NCI-H128 (cell line): ENCODE measurements at regions not wholly inside any gene's neighbourhood (a gene's known extent, or its start where the extent isn't known, plus 50 kb on each side); places are given as distances from the start of the nearest gene placed in this dataset.
"Not testable (repeated sequence)": the region's sequence is repeated elsewhere in the genome, so short reads cannot be mapped to it uniquely, and the experiment has no call there.

Experiments
- DNase-seq: peaks from one replicate; lab custom pipeline; 2025; ENCODE audit not compliant: unreplicated experiment; lab: John Stamatoyannopoulos, UW

DNA sequence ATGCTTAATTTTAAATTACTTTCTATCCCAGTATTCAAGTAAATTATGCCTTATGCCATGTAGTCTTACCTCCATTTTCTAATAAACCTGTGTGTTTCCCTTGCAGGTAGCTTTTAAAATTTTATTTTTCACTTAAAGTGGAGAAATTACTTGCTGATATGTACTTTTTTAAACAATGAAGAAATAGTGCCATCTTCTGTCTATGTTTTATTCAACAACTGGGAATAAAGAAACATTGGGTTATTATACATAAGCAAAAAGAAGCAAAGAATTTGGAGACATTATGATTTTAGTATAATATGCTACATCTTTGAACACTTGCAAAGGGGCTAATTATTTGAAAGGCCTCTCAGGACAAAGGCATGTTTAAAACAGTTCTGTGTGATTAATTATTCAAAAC, 1912.9 kb downstream of the MRPL39 start:
- DNase-seq, result no peak

DNA sequence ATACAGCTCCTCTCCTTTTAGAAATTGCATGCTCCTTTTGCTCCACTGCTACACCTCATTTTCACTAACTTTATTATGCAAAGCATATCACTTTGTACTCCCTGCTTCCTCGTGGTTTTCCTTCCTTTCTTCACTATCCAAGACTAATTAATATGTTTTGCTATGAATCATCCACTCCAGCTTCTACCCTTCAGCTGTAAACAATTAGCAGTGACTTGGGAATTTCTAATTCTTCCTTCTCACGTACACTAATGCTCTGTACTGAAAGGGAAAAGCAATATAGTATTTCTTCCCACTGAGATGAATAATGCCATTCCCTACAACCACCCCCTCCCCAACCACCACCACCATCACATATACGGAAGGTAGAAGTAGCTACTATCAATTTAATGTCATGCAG, 1917.0 kb downstream of the MRPL39 start:
- DNase-seq, result no peak

DNA sequence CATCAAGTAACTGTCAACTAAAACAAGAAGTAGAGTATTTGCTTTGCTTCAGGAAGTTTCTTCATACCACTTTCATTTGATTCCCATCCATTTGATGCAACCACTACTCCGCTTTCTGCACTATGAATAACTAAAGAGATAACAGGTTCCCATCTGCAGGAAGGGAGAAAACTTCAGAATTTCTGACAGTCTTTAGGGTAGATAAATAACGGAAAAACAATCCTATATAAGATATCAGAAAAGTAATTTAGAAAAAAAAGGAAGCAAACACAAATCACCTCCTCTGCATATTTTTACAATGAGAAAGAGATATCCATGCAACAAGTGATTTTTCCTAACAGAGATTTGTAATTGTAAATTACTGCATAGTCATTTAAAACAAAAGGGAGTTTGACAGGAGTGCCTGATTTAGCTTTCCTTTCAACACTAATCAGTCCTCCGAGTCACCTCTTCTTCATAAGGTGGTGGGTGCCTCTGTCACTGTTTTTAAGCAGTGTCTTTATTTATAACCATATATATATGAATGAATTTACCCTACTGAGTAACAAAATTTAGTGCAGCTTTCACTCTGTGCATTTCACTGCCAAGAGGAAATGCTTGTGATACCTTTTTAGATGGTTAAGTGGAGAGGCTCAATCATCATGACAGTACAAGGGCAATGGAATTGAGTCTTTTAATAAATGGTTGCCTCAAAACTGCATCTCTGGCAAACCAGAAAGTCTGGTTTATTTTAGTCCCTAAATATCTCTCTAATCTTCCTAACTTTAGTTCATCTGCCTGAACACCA, 1920.4 kb downstream of the MRPL39 start:
- DNase-seq, result no peak

DNA sequence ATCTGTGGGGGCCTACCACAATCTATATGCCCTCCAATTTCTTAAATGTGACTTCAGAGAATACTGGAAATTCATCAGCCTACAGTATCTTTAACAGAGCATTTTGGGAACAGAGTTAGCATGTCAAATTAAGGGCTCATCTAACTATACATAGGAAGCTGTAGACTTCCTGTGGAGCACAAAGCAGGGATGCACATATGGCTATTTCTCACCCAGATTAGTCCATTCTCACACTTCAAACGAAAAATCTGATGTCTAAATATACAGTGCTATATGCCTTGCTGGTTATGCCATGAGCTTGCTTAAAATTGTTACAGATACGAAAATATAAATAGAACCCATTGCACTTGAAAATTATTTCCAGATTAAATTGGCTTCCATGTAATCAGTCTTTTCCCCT, 1922.8 kb downstream of the MRPL39 start:
- no peak for DNase-seq

DNA sequence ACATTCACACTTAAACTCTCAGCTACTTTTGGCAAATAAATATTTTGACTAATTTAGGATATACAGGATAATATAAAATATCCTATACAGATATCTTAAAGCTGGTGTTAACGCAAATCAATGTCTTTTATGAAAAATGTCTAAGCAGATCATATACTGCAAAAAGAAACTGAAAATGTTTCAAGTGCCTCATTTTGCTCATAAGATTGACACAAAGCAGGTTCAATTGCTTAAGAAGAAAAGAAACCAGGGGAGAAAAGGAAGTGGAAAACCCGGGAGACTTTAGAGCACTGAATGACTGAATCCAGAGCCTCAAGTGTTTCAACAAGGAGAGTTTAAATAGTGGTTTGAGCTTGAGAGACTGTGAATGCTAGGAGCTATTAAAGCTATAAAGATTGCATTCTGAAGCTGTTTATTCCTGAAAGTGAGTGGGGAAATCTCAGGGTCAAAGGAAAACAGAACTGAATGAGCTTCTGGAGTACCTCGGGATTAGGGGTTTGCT, 1943.0 kb downstream of the MRPL39 start:
- no peak for DNase-seq

DNA sequence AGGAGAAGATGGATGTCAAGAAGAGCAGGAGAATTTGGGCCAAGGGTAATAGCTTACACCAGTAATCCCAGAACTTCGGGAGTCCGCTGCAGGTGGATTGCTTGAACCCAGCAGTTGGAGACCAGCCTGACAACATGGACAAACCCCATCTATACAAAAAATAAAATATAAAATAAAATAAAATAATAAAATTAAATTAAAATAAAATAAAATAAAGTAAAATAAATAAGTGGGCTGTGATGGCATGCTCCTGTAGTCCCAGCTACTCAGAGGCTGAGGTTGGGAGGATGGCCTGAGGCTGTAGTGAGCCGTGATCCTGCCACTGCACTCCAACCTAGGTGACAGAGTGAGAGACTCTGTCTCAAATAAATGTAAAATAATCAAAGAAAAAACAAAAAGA, 1946.7 kb downstream of the MRPL39 start:
- no peak for DNase-seq

DNA sequence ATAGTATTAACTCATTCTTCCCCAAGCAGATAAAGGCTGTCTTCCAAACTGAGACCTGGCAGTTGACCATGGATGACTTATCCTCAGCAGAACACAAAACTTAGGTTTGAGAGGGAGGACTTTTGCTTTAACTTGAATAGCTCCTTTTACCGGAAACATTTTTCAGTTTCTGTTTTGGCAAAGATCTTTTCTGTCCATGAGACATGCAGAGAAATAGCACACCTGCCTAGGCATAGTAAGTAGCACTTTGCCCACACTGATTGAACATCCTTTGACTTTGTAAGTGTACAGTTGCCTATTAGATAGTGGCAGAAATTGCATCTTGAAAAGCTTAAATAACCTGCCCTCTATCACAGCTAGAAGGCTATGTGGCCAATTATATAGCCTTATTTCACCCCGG, 1962.5 kb downstream of the MRPL39 start:
- no peak for DNase-seq

DNA sequence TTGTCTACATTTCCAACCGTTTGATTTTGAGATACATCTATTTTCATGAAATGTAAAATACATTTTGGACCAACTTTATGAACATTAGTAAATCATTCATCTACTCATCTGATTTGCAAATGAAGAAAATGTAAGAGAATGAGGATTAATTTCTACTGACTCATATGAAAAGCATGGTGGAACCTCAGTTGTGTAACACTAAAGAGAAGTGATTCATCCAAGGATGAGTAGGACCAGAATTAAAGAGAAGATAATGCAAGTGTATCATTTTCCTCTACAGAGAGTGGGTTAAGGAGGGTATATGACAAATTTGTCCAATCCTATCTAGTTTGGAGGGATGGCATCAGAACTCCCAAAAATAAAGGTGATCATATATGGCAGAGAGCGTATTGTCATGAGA, 1967.6 kb downstream of the MRPL39 start:
- no peak for DNase-seq

DNA sequence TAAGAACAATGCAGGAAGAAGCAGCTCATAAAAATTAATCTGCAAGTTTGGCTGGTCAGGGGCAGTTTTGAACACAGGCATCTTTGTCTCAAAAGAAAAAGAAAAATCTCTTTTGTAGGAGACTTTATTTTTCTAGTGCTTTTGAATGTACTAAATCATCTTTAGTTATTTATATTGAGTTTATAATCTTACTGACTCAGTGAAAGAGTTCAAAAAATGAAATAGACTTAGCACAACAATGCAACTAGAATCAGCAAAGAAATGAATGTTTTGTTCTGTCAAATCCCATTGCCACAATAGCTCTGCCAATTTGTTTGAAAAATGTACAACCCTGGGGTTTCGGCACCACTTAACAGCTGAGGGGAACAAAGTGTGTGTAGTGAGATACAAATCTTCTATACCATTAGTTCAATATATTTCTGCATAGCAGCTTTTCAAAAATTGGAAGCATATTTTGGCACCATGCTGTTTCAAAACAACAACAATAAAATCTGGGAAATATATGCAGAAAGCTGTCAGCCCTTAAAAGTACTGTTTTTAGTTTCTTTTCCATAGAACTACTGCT, 1969.1 kb downstream of the MRPL39 start:
- no peak for DNase-seq

DNA sequence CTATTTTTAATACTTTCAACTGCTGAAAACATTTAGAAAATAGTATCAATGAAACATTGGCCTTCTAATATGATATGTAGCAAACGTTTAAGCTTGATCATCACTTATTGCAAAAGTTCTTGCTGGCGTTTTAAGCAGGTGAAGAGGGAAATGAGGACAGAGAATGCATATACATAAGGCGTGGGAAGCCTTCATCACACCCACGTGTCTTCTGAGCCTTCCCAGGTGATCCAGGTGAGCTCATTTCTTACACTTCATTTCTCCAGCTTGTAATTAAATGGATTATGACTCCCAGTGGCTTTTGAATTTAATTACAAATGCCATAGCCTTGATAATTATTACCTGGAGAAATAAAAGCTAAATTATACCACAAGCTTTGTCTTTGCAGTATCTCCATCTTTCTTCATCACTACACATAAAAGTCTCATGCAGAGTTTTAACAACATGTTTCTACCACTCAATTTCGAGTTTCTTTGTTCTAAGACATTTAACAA, 1973.8 kb downstream of the MRPL39 start:
- no peak for DNase-seq

DNA sequence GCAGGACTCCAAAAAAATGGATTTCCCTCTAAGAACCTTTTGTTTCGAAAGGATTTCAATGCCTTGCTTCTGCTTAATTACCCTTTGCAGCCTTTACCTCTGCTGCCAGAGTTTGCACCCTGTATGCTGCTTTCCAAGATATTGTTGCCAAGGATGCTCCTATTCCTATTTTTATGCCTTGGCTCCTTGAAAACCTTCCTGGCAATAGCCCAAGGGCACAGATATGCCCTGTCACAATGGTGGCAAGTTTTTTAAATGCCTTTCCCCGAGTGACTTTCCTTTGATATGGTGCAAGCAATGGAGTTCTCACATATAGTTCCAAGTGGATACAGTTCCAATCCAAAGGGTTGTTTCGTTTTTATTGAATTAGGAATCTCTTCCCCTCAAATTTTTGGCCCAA, 1983.0 kb downstream of the MRPL39 start:
- no peak for DNase-seq

DNA sequence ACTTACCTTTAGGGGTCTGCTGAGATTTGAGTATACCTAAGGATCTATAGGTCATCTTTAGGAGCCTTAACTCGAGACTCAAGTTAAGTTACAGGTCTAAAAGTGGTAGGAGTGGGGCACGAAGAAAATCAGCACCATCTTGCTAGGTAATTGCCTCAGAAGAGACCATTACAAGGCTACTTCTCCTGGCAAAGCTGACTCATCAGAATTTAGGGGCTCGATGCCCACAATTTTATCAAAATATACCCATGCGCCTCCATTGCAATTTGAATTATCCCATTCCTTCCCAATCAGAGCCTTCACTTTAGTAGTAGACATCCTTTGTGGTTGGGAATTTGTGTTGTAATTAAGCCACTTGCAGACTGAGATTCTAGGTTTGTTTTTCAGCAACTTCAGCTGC, 1994.3 kb downstream of the MRPL39 start:
- DNase-seq, result no peak

DNA sequence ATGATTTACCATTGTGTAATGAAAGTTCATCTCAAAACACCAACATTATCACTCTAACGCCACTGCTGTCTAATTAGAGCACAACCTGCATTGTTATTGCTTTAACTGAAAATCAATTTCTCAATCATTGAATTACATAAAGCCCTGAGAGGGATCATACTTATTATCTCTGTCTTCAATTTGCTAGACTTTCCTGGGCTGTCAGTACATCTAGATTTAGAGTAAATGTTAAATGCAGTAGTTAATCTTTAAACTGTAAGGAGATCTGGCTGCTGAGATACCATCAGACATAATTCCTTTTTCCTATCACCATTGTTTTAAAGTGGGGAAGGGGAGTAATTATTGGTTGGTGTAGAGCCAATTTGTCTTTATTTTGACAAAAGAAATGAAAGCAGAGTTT, 1995.1 kb downstream of the MRPL39 start:
- DNase-seq, result no peak

DNA sequence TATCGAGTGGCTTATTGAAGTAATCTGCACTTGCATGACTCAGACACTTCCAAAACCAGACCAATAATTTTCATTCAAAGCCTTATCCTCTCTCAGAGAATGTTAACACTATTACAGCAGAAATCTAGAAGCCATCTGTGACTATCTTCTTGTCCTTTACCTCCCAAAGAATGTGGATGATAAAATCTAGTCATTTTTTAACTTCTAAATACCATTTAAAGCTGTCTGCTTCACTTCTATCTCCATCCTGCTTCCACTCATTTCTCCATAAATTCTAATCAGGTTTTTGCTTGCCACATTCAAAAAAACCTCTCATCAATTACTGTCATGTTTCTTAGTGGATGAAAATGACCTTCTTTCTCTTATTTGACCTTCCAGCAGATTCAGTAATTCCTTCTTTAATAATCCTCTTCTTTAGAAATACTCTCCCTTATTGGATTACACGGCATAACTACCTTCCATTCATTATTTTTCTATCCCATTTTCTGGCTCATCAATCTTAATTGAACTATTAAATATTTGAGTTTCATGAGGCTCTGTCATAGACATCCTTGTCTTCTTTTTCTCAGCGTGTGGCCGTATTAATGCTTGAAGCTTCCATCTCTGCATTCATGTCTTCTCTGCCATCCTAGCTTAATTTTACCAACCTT, 1999.4 kb downstream of the MRPL39 start:
- no peak for DNase-seq

DNA sequence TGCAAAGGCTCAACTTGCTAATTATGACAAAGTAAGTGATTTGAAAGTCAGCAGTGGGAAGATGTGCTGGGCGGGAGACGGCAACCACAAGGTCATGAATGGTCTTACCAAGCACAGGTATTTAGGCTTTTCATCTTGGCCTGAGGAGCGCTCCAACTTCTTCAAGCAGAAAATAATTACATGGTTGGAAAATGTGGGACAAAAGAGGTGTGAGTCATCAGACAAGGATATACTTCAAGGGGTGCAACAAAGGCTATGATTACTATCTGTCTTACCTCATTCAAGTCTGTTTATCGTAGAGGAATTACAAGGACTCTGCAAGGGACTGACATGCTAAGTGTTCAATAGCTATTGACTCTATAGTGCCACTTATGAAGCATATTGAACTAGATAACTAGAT, 2005.7 kb downstream of the MRPL39 start:
- DNase-seq, result no peak

DNA sequence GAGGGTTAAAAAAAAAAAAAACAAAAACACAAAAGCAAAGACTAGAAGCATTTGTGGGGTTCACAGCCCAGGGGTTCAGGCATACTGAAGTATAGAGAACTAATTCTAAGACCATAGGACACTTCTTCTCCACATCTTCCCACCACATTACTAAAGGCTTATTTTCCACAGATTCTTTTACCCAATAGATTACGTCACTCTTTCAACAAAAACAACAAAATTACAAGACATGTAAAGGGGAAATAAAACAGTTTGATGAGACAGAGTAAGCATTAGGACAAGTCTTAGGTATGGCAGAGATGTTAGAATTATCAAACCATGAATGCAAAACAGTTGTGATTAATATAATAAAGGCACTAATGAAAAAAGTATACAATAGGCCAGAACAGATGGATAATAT, 2013.7 kb downstream of the MRPL39 start:
- no peak for DNase-seq

DNA sequence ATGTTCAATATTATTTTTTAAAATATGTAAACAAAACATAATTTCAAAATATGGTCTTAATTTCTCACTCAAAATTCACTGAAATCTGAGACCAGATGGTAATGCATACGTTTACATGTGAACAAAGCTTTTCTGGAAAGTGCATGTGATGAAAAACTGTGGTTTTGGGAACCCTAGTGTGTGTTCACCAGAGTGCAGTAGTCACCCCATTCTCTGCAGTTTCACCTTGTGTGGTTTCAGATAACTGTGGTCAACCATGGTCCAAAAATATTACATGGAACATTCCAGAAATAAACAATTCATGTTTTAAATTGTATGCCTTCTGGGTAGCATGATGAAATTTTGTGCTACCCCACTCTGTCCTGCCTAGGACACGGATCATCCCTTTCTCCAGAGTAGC, 2021.9 kb downstream of the MRPL39 start:
- no peak for DNase-seq

DNA sequence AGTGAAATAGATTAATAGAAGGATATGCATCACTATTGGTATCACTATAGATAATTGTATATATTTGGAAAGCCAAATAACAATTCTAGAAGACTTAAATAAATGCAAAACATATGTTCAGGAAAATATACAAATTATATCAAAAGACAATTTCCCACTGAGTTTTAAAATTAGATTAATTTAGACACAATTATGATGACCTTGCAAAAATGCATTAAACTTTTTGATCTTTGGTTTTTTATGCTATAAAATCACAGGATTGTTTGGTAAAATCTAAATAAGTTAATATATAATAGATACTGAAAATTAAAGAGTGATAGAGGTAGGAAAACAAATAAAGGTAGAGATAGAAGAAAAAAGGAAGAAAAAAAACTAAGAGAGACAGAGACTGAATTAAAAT, 2027.7 kb downstream of the MRPL39 start:
- no peak for DNase-seq

DNA sequence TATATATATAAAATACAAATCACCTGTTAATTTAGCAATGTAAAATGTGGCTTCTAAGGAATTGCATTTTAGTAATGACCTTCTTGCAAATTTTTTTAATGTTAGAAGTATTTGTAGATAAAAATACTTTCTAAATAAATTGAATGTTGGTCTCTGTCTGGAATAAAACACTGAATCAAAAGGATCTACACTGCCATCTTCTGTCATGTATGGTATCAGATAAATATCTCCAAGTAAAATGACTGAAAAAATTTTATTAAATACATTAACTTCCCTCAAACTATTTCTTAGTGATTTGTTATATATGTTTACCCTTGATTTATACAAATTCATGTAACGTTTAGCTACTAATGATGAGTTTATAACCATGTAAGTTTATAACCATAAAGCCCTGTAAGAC, 2029.3 kb downstream of the MRPL39 start:
- DNase-seq, result no peak

DNA sequence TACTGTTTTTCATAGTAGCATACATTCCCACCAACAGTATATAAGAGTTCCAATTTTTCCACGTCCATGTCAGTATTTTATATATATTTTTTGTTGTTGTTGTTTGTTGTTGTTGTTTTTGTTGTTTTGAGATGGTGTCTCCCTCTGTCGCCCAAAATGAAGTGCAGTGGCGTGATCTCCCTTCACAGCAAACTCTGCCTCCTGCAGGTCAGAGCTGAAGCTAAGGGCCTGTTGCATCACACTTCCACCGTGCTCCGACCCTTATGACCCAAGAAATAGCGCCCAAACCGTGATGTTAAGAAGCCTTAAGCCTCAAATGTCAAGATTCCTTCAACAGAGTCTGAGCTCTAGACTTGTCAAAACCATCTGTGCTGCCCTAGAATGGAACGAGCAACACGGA, 2032.3 kb downstream of the MRPL39 start:
- DNase-seq, result no peak

DNA sequence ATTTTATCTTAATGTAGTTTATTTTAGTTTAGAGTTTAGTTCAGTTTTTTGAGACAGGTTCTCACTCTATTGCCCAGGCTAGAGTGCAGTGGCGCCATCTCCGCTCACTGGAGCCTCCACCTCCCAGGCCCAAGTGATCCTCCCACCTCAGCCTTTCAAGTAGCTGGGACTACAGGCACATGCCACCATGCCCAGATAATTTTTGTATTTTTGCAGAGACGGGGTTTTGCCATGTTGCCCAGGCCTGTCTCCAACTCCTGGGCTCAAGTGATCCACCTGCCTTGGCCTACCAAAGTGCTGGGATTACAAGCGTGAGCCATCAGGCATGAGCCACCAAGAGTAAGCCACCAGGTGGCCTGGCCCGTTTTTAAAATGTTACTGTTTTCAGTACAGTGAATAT, 2058.4 kb downstream of the MRPL39 start:
- not testable (repeated sequence) for DNase-seq

DNA sequence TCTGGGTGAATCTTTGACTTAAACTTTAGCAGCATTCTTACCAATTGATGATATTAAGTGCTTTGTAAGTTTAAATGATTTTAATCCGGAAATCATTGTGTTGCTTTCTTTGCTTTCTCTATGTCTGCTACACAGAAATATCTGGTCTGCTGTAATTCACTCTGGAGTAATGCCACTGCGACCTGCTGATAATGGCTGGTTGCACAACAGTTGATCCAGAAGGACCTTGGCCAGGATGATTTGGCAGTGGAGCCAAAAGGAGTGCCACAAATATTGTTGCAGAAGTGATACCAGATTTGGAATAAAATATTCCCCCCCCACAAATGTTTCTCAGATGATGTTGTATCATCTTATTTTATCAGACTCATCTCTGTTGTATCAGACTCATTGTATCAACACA, 2063.9 kb downstream of the MRPL39 start:
- no peak for DNase-seq
